Mesothelial cell of epicardium (in vitro differentiated cells): ENCODE measurements at regions not wholly inside any gene's neighbourhood (a gene's known extent, or its start where the extent isn't known, plus 50 kb on each side); places are given as distances from the start of the nearest gene placed in this dataset.

Experiments used
- DNase-seq, 2 experiments: peaks; one replicate each; pipeline ENCODE4 v3.0.0; 2021; ENCODE audit warnings: low spot score in 2 of 2; ENCODE audit not compliant: unreplicated experiment in 2 of 2
- H3K27ac Mint-ChIP-seq: 2 replicates; pipeline ENCODE4 v1.8.0; 2021; ENCODE audit warnings: mixed read lengths
- H3K27me3 Mint-ChIP-seq: 2 replicates; pipeline ENCODE4 v1.8.0; 2021; ENCODE audit warnings: low read depth, mixed read lengths
- H3K36me3 Mint-ChIP-seq: 2 replicates; pipeline ENCODE4 v1.8.0; 2021; ENCODE audit warnings: mixed read lengths
- H3K4me1 Mint-ChIP-seq: 2 replicates; pipeline ENCODE4 v1.8.0; 2021; ENCODE audit warnings: mixed read lengths
- H3K4me3 Mint-ChIP-seq: 2 replicates; pipeline ENCODE4 v1.8.0; 2021; ENCODE audit warnings: mild to moderate bottlenecking, moderate library complexity, mixed read lengths
- H3K9me3 Mint-ChIP-seq: 2 replicates; pipeline ENCODE4 v1.8.0; 2021; ENCODE audit warnings: mixed read lengths
- CTCF ChIP-seq: fragments of 200-600 bp; sonication (generic); IDR thresholded peaks from one replicate; pipeline ENCODE4 v1.5.0; 2021; ENCODE audit warnings: antibody characterized with exemption; ENCODE audit not compliant: unreplicated experiment

DNA sequence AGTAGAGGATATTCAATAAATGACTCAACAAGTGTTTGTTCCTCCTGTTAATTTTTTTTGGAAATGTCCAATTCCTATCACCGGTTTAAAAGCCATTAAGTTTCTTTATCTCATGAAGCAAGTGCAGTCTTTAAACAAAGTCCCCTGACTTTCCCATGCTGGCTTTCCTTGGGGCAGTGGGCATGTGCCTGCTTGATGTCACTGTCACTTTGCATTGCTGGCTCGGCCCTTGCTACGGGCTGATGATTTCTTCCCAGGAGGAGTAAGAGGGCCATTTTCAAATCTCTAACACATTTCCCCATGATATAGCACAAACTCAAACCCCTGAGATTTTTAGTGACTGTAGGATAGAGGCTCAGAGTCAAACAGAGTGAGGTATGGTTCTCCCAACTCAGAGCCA, 275.8 kb upstream of the TENM3 start:
- peaks cover 33% of the 10 kb centered on the region for H3K4me1 Mint-ChIP-seq
- H3K4me3 Mint-ChIP-seq: no peak overlapping the region

DNA sequence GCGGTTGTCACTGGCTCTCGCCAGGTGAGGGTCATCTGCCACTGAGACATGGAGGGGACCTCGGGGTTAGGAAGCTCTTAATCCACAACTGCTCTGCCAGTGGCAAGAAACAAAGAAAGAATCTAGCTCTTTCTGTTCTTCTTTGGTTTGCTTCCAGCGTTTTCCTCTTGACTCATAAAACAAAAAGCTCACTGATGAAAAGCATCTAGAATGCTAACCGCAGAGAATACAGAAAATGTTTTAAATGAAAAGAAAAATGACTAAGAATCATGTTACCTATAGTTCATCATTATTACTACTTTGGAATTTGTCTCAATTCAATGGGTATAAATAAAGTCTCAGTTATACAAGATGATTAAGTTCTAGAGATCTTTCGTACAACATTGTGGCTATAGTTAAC, 274.8 kb upstream of the TENM3 start:
- Mint-ChIP-seq H3K4me1 (peaks cover 27% of the 10 kb centered on the region), H3K27ac (no peak overlapping the region), H3K4me3 (no peak overlapping the region), H3K36me3 (no peaks in the 10 kb centered on the region), H3K27me3 (no peaks in the 10 kb centered on the region), H3K9me3 (no peaks in the 10 kb centered on the region)
- TF ChIP-seq CTCF: no peak
- DNase-seq: no peak

More for the DNA sequence above, 275.8 kb upstream of the TENM3 start:
- no peak for TF ChIP-seq CTCF
- no peaks in the 10 kb centered on the region for H3K36me3 Mint-ChIP-seq
- no peaks in the 10 kb centered on the region for H3K27me3 Mint-ChIP-seq
- H3K27ac Mint-ChIP-seq: no peak overlapping the region
- no peak for DNase-seq
- H3K9me3 Mint-ChIP-seq: no peaks in the 10 kb centered on the region

DNA sequence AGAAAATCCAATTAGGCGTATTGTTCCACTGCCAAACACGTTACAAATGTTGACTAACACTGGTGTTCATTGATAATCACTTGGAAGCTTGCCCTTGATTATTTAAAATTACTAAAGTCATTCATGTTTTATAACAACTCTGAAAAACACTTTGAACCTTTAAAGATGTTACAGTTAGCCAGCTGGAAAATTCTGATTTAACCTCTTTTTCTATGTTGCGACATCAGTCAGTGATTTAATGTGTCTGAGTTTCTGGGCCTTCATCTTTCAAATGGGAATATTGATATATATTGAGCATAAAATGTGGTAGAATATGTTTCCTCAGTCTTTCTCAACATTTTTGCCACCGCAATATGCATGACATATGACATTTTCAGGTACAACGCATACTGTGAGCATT, 274.1 kb upstream of the TENM3 start:
- H3K27me3 Mint-ChIP-seq: no peaks in the 10 kb centered on the region
- H3K36me3 Mint-ChIP-seq: peaks cover 3% of the 10 kb centered on the region
- TF ChIP-seq CTCF: no peak
- H3K4me3 Mint-ChIP-seq: no peak overlapping the region
- H3K9me3 Mint-ChIP-seq: peaks cover 4% of the 10 kb centered on the region
- DNase-seq: no peak
- peaks cover 27% of the 10 kb centered on the region for H3K4me1 Mint-ChIP-seq
- no peak overlapping the region for H3K27ac Mint-ChIP-seq

GRCh38 chr4:181970366-181970765, 272.8 kb upstream of the TENM3 start:
- H3K27ac Mint-ChIP-seq: no peak overlapping the region
- H3K4me1 Mint-ChIP-seq: peaks cover 27% of the 10 kb centered on the region
- H3K27me3 Mint-ChIP-seq: no peaks in the 10 kb centered on the region
- no peak overlapping the region for H3K4me3 Mint-ChIP-seq
- peaks cover 3% of the 10 kb centered on the region for H3K36me3 Mint-ChIP-seq
- no peak for TF ChIP-seq CTCF
- no peak for DNase-seq
- H3K9me3 Mint-ChIP-seq: peaks cover 4% of the 10 kb centered on the region

DNA sequence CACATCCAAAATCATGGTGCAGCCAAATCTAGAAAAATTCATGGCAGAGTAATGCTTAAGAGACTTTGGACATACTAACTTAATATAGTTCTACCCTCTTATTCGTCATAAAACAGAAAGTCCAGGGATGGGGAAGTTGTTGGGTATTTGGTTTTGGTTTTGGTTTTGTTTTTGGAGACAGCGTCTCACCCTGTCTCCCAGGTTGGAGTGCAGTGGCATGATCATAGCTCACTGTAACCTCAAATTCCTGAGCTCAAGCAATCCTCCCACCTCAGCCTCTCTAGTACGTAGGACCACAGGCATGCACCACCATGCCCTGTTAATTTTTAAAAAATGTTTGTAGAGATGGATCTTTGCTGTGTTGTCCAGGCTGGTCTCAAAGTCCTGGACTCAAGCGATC, 271.8 kb upstream of the TENM3 start:
- DNase-seq: no peak
- Mint-ChIP-seq H3K9me3 (peaks cover 4% of the 10 kb centered on the region), H3K4me3 (no peak overlapping the region), H3K27me3 (no peaks in the 10 kb centered on the region), H3K4me1 (peaks cover 22% of the 10 kb centered on the region), H3K36me3 (peaks cover 3% of the 10 kb centered on the region), H3K27ac (no peak overlapping the region)
- TF ChIP-seq CTCF: no peak

DNA sequence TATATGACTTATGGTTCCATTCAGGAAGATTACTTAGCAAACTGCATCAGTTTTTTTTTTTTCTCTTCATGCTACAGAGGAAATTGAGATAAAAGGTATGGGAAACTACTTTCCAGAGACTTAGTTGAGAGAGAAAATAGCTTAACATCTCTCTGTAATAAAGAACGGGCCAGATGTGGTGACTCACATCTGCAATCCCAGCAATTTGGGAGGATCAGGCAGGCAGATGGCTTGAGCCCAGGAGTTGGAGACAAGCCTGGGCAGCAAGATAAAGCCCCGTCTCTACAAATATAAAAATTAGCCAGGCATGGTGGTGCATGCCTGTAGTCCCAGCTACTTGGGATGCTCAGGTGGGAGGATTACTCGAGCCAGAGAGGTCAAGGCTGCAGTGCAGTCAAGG, 271.2 kb upstream of the TENM3 start:
- Mint-ChIP-seq H3K4me3 (no peak overlapping the region), H3K27me3 (no peaks in the 10 kb centered on the region), H3K9me3 (peaks cover 4% of the 10 kb centered on the region), H3K27ac (no peak overlapping the region), H3K4me1 (peaks cover 16% of the 10 kb centered on the region), H3K36me3 (peaks cover 3% of the 10 kb centered on the region)
- no peak for TF ChIP-seq CTCF
- DNase-seq: no peak
